Cardiac muscle cell (in vitro differentiated cells and primary cell): ENCODE measurements at regions not wholly inside any gene's neighbourhood (a gene's known extent, or its start where the extent isn't known, plus 50 kb on each side); places are given as distances from the start of the nearest gene placed in this dataset.
A peak's percentile ranks its signal among the peaks of the same experiment; 100 is the strongest.

Source experiments
- DNase-seq, 2 donors: peaks; one replicate each; pipeline versions ENCODE4 v3.0.0 to v3.0.0-alpha.2; 2010 to 2017; ENCODE audit warnings: low read depth in 1 of 2, low spot score in 1 of 2
- H3K27ac ChIP-seq: fragments of 200-600 bp; sonication (generic); 2 replicates; pipeline ENCODE4 v1.5.1; 2016
- H3K27me3 ChIP-seq: fragments of 200-600 bp; sonication (generic); 2 replicates; pipeline ENCODE4 v1.6.0; 2016; ENCODE audit warnings: control low read depth
- H3K36me3 ChIP-seq: fragments of 200-600 bp; sonication (generic); 2 replicates; pipeline ENCODE4 v1.5.1; 2016; ENCODE audit warnings: control low read depth
- H3K4me1 ChIP-seq: fragments of 200-600 bp; sonication (generic); 2 replicates; pipeline ENCODE4 v1.8.1; 2017; ENCODE audit warnings: low read depth, mild to moderate bottlenecking, mixed run types
- H3K4me3 ChIP-seq: fragments of 200-600 bp; sonication (generic); 2 replicates; pipeline ENCODE4 v1.5.1; 2016; ENCODE audit warnings: mild to moderate bottlenecking
- H3K9me3 ChIP-seq: fragments of 200-600 bp; sonication (generic); 2 replicates; pipeline ENCODE4 v1.5.1; 2017; ENCODE audit warnings: low read depth, mild to moderate bottlenecking, control low read depth
- TF ChIP-seq, protein P1 (sequence below): IDR thresholded peaks from 2 replicates; pipeline ENCODE4 v1.5.1; 2012; ENCODE audit warnings: low read depth, mild to moderate bottlenecking, low read length

- TF ChIP-seq, protein P1, sequence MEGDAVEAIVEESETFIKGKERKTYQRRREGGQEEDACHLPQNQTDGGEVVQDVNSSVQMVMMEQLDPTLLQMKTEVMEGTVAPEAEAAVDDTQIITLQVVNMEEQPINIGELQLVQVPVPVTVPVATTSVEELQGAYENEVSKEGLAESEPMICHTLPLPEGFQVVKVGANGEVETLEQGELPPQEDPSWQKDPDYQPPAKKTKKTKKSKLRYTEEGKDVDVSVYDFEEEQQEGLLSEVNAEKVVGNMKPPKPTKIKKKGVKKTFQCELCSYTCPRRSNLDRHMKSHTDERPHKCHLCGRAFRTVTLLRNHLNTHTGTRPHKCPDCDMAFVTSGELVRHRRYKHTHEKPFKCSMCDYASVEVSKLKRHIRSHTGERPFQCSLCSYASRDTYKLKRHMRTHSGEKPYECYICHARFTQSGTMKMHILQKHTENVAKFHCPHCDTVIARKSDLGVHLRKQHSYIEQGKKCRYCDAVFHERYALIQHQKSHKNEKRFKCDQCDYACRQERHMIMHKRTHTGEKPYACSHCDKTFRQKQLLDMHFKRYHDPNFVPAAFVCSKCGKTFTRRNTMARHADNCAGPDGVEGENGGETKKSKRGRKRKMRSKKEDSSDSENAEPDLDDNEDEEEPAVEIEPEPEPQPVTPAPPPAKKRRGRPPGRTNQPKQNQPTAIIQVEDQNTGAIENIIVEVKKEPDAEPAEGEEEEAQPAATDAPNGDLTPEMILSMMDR = no peak
- Histone ChIP-seq H3K27ac (no peak overlapping the region), H3K4me1 (no peaks in the 10 kb centered on the region), H3K27me3 (no peaks in the 10 kb centered on the region), H3K36me3 (no peaks in the 10 kb centered on the region), H3K9me3 (no peaks in the 10 kb centered on the region), H3K4me3 (no peak overlapping the region)
- peak in 1 of 2 donors; percentile 37 for DNase-seq
Measured at GRCh38 chr12:25806271-25806670, 152.2 kb upstream of the RASSF8 start.

GRCh38 chr12:25808604-25809003 lies 149.9 kb upstream of the RASSF8 start:
- TF ChIP-seq, protein P1 = no peak
- H3K27ac ChIP-seq = no peak overlapping the region

DNA sequence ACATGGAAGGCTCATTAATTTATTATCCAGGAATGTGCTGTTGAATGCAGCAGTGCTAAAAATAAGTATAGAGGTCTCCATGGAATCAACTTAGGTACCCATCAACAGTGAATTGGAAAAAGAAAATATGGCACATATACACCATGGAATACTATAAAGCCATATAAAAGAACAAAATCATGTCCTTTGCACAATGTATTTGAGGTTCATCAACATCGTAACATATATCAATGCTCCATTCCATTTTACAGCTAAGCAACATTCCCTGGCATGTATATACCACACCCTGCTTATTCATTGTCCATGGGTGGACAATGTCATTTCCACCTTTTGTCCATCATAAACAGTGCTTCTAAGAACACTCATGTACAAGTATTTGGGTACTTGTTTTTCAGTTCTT lies 147.8 kb upstream of the RASSF8 start:
- TF ChIP-seq, protein P1 = no peak

More at GRCh38 chr12:25808604-25809003, 149.9 kb upstream of the RASSF8 start:
- H3K4me3 ChIP-seq = no peak overlapping the region
- no peaks in the 10 kb centered on the region for H3K27me3 ChIP-seq
- no peaks in the 10 kb centered on the region for H3K9me3 ChIP-seq
- H3K36me3 ChIP-seq = no peaks in the 10 kb centered on the region
- H3K4me1 ChIP-seq = no peaks in the 10 kb centered on the region
- no peak for DNase-seq

DNA sequence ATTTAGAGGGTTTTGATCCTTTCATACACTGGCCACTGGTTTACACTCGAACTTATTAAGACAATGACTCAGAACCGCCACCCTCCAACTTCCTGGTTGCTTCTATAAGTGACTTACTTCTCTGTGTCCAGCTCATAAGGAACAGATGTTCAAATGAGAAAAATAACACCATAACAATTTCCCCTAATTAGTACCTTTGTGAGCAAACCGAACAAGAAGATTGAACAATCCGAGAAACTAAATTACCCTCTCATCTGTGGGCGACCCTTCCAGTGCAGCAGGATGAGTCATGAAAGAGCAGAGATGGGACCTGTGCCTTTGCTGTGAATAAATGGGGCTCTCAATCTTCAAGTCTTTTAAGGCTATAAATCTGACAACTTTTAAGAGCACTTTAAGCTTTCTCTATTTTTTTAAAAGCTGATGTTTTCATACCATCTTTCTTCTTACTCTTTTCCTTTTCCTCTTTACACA lies 146.8 kb upstream of the RASSF8 start:
- no peaks in the 10 kb centered on the region for H3K27me3 ChIP-seq
- H3K27ac ChIP-seq = no peak overlapping the region
- no peaks in the 10 kb centered on the region for H3K4me1 ChIP-seq
- no peaks in the 10 kb centered on the region for H3K9me3 ChIP-seq
- TF ChIP-seq, protein P1 = no peak
- no peak overlapping the region for H3K4me3 ChIP-seq
- peak in 1 of 2 donors; percentile 38 for DNase-seq
- H3K36me3 ChIP-seq = no peaks in the 10 kb centered on the region

More for the DNA sequence above, 147.8 kb upstream of the RASSF8 start:
- no peaks in the 10 kb centered on the region for H3K27me3 ChIP-seq
- no peaks in the 10 kb centered on the region for H3K36me3 ChIP-seq
- H3K9me3 ChIP-seq = no peaks in the 10 kb centered on the region
- no peak overlapping the region for H3K4me3 ChIP-seq
- DNase-seq = no peak
- H3K27ac ChIP-seq = no peak overlapping the region
- no peaks in the 10 kb centered on the region for H3K4me1 ChIP-seq

GRCh38 chr12:25812295-25812694 lies 146.2 kb upstream of the RASSF8 start:
- Histone ChIP-seq H3K36me3 (no peaks in the 10 kb centered on the region), H3K27me3 (no peaks in the 10 kb centered on the region), H3K4me1 (no peaks in the 10 kb centered on the region), H3K9me3 (no peaks in the 10 kb centered on the region), H3K27ac (no peak overlapping the region), H3K4me3 (no peak overlapping the region)
- TF ChIP-seq, protein P1 = no peak
- no peak for DNase-seq

GRCh38 chr12:25813843-25814242 lies 144.6 kb upstream of the RASSF8 start:
- H3K36me3 ChIP-seq = no peaks in the 10 kb centered on the region
- no peaks in the 10 kb centered on the region for H3K9me3 ChIP-seq
- TF ChIP-seq, protein P1 = no peak
- H3K27me3 ChIP-seq = no peaks in the 10 kb centered on the region
- no peak for DNase-seq
- H3K27ac ChIP-seq = no peak overlapping the region
- no peak overlapping the region for H3K4me3 ChIP-seq
- no peaks in the 10 kb centered on the region for H3K4me1 ChIP-seq
